Uterus (tissue), 3 donors: ENCODE measurements at regions not wholly inside any gene's neighbourhood (a gene's known extent, or its start where the extent isn't known, plus 50 kb on each side); places are given as distances from the start of the nearest gene placed in this dataset.

Experiments
- DNase-seq, 2 donors: peaks; one replicate each; pipeline ENCODE4 v3.0.0-alpha.2; 2019 to 2020
- H3K27ac ChIP-seq, 2 donors: fragments of 200-600 bp; sonication (generic); 1 replicate in 1 of 2; 2 replicates in 1 of 2; pipeline ENCODE4 v1.5.1; 2016 to 2018
- H3K27me3 ChIP-seq, 2 donors: fragments of 200-600 bp; sonication (generic); one replicate each; pipeline ENCODE4 v1.5.1; 2018 to 2019; ENCODE audit warnings: control low read depth in 1 of 2
- H3K36me3 ChIP-seq, 2 donors: fragments of 200-600 bp; sonication (generic); one replicate each; pipeline ENCODE4 v1.5.1; 2019; ENCODE audit warnings: control low read depth in 1 of 2
- H3K4me1 ChIP-seq, 2 donors: fragments of 200-600 bp; sonication (generic); one replicate each; pipeline ENCODE4 v1.5.1; 2018 to 2019; ENCODE audit warnings: control low read depth in 1 of 2
- H3K4me3 ChIP-seq, 2 donors: fragments of 200-600 bp; sonication (generic); 1 replicate in 1 of 2; 2 replicates in 1 of 2; pipeline ENCODE4 v1.5.1; 2018 to 2019; ENCODE audit warnings: mild to moderate bottlenecking in 1 of 2
- H3K9me3 ChIP-seq, 2 donors: fragments of 200-600 bp; sonication (generic); one replicate each; pipeline ENCODE4 v1.5.1; 2019; ENCODE audit warnings: control low read depth in 1 of 2
- CTCF ChIP-seq, 4 experiments: fragments of 200-600 bp in 2 of 4; fragments of 450-650 bp in 2 of 4; sonication (generic) in 2 of 4; IDR thresholded peaks; one replicate each; pipeline ENCODE4 v1.5.1; 2016 to 2019; ENCODE audit warnings: antibody characterized with exemption in 4 of 4, mild to moderate bottlenecking in 2 of 4, moderate library complexity in 1 of 4
- POLR2A ChIP-seq, 2 donors: fragments of 450-650 bp; IDR thresholded peaks; one replicate each; pipeline ENCODE4 v1.6.1; 2016; ENCODE audit warnings: antibody characterized with exemption in 2 of 2, mild to moderate bottlenecking in 1 of 2, moderate library complexity in 1 of 2
- intact Hi-C: fragments of 100-400 bp; cut with DNase I; formaldehyde crosslinking; loops from one replicate; pipeline ENCODE4 v1.15.1; 2023; ENCODE audit warnings: low total_unique reads
- donor health status: DM: yes; HTN: yes; CAD: no.

- H3K9me3 ChIP-seq, result no peaks in the 10 kb centered on the region
- peaks cover 25 to 42% of the 10 kb centered on the region in 2 donors for H3K4me1 ChIP-seq
- no peaks in the 10 kb centered on the region for H3K27me3 ChIP-seq
- intact Hi-C loops, result no loop called here
- no peak overlapping the region for H3K4me3 ChIP-seq
- no peaks in the 10 kb centered on the region for H3K36me3 ChIP-seq
- no peak for DNase-seq
- TF ChIP-seq POLR2A (IDR thresholded peaks at IDR 0.05) (no peak), CTCF (IDR thresholded peaks at IDR 0.05) (no peak)
- H3K27ac ChIP-seq, result peak overlapping the region; percentile 80 to 87
Measured at GRCh38 chr14:22513066-22513812, 75.8 kb downstream of the DAD1 start.

GRCh38 chr14:22512106-22512814 lies 76.8 kb downstream of the DAD1 start:
- H3K27ac ChIP-seq, result peak overlapping the region; percentile 80 to 87

GRCh38 chr14:22510527-22511110 lies 78.4 kb downstream of the DAD1 start:
- TF ChIP-seq POLR2A (IDR thresholded peaks at IDR 0.05) (no peak), CTCF (IDR thresholded peaks at IDR 0.05) (no peak)
- peak overlapping the region; percentile 80 to 87 for H3K27ac ChIP-seq
- H3K4me1 ChIP-seq, result peaks cover 13 to 26% of the 10 kb centered on the region in 2 donors
- H3K36me3 ChIP-seq, result no peaks in the 10 kb centered on the region
- DNase-seq, result no peak
- no peaks in the 10 kb centered on the region for H3K9me3 ChIP-seq
- H3K27me3 ChIP-seq, result no peaks in the 10 kb centered on the region
- intact Hi-C loops, result no loop called here
- no peak overlapping the region for H3K4me3 ChIP-seq

More at GRCh38 chr14:22512106-22512814, 76.8 kb downstream of the DAD1 start:
- Histone ChIP-seq H3K4me1 (peaks cover 17 to 39% of the 10 kb centered on the region in 2 donors), H3K9me3 (no peaks in the 10 kb centered on the region), H3K27me3 (no peaks in the 10 kb centered on the region), H3K4me3 (no peak overlapping the region), H3K36me3 (no peaks in the 10 kb centered on the region)
- TF ChIP-seq POLR2A (IDR thresholded peaks at IDR 0.05) (no peak), CTCF (IDR thresholded peaks at IDR 0.05) (no peak)
- DNase-seq, result no peak
- intact Hi-C loops, result no loop called here

- no peaks in the 10 kb centered on the region for H3K9me3 ChIP-seq
- no peaks in the 10 kb centered on the region for H3K27me3 ChIP-seq
- peaks cover 5 to 21% of the 10 kb centered on the region in 2 donors for H3K4me1 ChIP-seq
- no peak for TF ChIP-seq CTCF (IDR thresholded peaks at IDR 0.05)
- no peak for TF ChIP-seq POLR2A (IDR thresholded peaks at IDR 0.05)
- H3K4me3 ChIP-seq, result no peak overlapping the region
- peak overlapping the region; percentile 80 to 87 for H3K27ac ChIP-seq
- intact Hi-C loops, result no loop called here
- DNase-seq, result no peak
- no peaks in the 10 kb centered on the region for H3K36me3 ChIP-seq
Measured at GRCh38 chr14:22509751-22510300, 79.2 kb downstream of the DAD1 start.
